ENCODE measurements at regions not wholly inside any gene's neighbourhood (a gene's known extent, or its start where the extent isn't known, plus 50 kb on each side); places are given as distances from the start of the nearest gene placed in this dataset.

GRCh38 chr9:80197661-80198060 lies 625.9 kb downstream of the TLE4 start:
- DNase-seq, result no peak

GRCh38 chr9:80191108-80191507 lies 619.3 kb downstream of the TLE4 start:
- no peak for DNase-seq

GRCh38 chr9:80188579-80188978 lies 616.8 kb downstream of the TLE4 start:
- no peak for DNase-seq

GRCh38 chr9:80185112-80185738 lies 613.5 kb downstream of the TLE4 start:
- DNase-seq, result no peak

- DNase-seq, result no peak
Measured at GRCh38 chr9:80177949-80178480, 606.2 kb downstream of the TLE4 start.

GRCh38 chr9:80175286-80176150 lies 603.8 kb downstream of the TLE4 start:
- DNase-seq, result no peak

- no peak for DNase-seq
Measured at GRCh38 chr9:80163889-80164288, 592.1 kb downstream of the TLE4 start.

GRCh38 chr9:80158554-80159170 lies 586.9 kb downstream of the TLE4 start:
- DNase-seq, result peak; percentile 15

GRCh38 chr9:80158131-80158530 lies 586.4 kb downstream of the TLE4 start:
- peak; percentile 44 for DNase-seq

GRCh38 chr9:80157561-80157983 lies 585.8 kb downstream of the TLE4 start:
- no peak for DNase-seq

- peak; percentile 13 for DNase-seq
Measured at GRCh38 chr9:80156756-80157472, 585.1 kb downstream of the TLE4 start.

GRCh38 chr9:80156262-80156661 lies 584.5 kb downstream of the TLE4 start:
- DNase-seq, result no peak

- no peak for DNase-seq
Measured at GRCh38 chr9:80147866-80148265, 576.1 kb downstream of the TLE4 start.

GRCh38 chr9:80146466-80146865 lies 574.7 kb downstream of the TLE4 start:
- DNase-seq, result no peak

- no peak for DNase-seq
Measured at GRCh38 chr9:80144856-80145255, 573.1 kb downstream of the TLE4 start.

- no peak for DNase-seq
Measured at GRCh38 chr9:80144406-80144805, 572.6 kb downstream of the TLE4 start.

- DNase-seq, result no peak
Measured at GRCh38 chr9:80143899-80144298, 572.1 kb downstream of the TLE4 start.

GRCh38 chr9:80134487-80134886 lies 562.7 kb downstream of the TLE4 start:
- no peak for DNase-seq

GRCh38 chr9:80131627-80132026 lies 559.9 kb downstream of the TLE4 start:
- DNase-seq, result no peak

GRCh38 chr9:80127920-80128319 lies 556.2 kb downstream of the TLE4 start:
- no peak for DNase-seq

GRCh38 chr9:80125731-80126264 lies 554.0 kb downstream of the TLE4 start:
- no peak for DNase-seq

- no peak for DNase-seq
Measured at GRCh38 chr9:80117031-80117430, 545.3 kb downstream of the TLE4 start.
